ENCODE measurements at regions not wholly inside any gene's neighbourhood (a gene's known extent, or its start where the extent isn't known, plus 50 kb on each side); places are given as distances from the start of the nearest gene placed in this dataset.

- no peaks in the 10 kb centered on the region for H3K9me3 ChIP-seq (replicated peaks; ENCODE audit: control insufficient read depth, low read depth, low read length)
- no peaks in the 10 kb centered on the region for H3K36me3 ChIP-seq (ENCODE audit: control insufficient read depth, insufficient read depth, low read length)
- H3K4me3 ChIP-seq (ENCODE audit: low read length), result no peak overlapping the region
- no peaks in the 10 kb centered on the region for H3K27me3 ChIP-seq (ENCODE audit: control insufficient read depth, insufficient read depth, low read length)
- H3K27ac ChIP-seq (ENCODE audit: low read length), result no peak overlapping the region
- WGBS (ENCODE audit: insufficient coverage), result no CpG with 5 or more reads among the region's 1 CpG
- H3K4me1 ChIP-seq (ENCODE audit: control insufficient read depth, insufficient read depth, low read length), result no peaks in the 10 kb centered on the region
- DNase-seq, result no peak
Observed at GRCh38 chr2:220894069-220894468, 678.0 kb downstream of the EPHA4 start.

- no CpG with 5 or more reads among the region's 1 CpG for WGBS (ENCODE audit: insufficient coverage)
- DNase-seq, result no peak
- H3K27ac ChIP-seq (ENCODE audit: low read length), result no peak overlapping the region
- H3K9me3 ChIP-seq (replicated peaks; ENCODE audit: control insufficient read depth, low read depth, low read length), result no peaks in the 10 kb centered on the region
- no peak overlapping the region for H3K4me3 ChIP-seq (ENCODE audit: low read length)
- H3K27me3 ChIP-seq (ENCODE audit: control insufficient read depth, insufficient read depth, low read length), result no peaks in the 10 kb centered on the region
- H3K4me1 ChIP-seq (ENCODE audit: control insufficient read depth, insufficient read depth, low read length), result no peaks in the 10 kb centered on the region
- H3K36me3 ChIP-seq (ENCODE audit: control insufficient read depth, insufficient read depth, low read length), result no peaks in the 10 kb centered on the region
Observed at GRCh38 chr2:220899492-220899891, 672.6 kb downstream of the EPHA4 start.

GRCh38 chr2:220904015-220904414 lies 668.1 kb downstream of the EPHA4 start:
- H3K27me3 ChIP-seq (ENCODE audit: control insufficient read depth, insufficient read depth, low read length), result no peaks in the 10 kb centered on the region
- no peaks in the 10 kb centered on the region for H3K9me3 ChIP-seq (replicated peaks; ENCODE audit: control insufficient read depth, low read depth, low read length)
- H3K4me1 ChIP-seq (ENCODE audit: control insufficient read depth, insufficient read depth, low read length), result no peaks in the 10 kb centered on the region
- 100% methylated on average over 1 of the region's 2 CpGs for whole genome bisulfite sequencing (ENCODE audit: insufficient coverage)
- H3K27ac ChIP-seq (ENCODE audit: low read length), result no peak overlapping the region
- no peak for DNase-seq
- H3K36me3 ChIP-seq (ENCODE audit: control insufficient read depth, insufficient read depth, low read length), result no peaks in the 10 kb centered on the region
- H3K4me3 ChIP-seq (ENCODE audit: low read length), result no peak overlapping the region

GRCh38 chr2:220913384-220913783 lies 658.7 kb downstream of the EPHA4 start:
- H3K9me3 ChIP-seq (replicated peaks; ENCODE audit: control insufficient read depth, low read depth, low read length), result no peaks in the 10 kb centered on the region
- DNase-seq, result no peak
- H3K27ac ChIP-seq (ENCODE audit: low read length), result no peak overlapping the region
- no peaks in the 10 kb centered on the region for H3K4me1 ChIP-seq (ENCODE audit: control insufficient read depth, insufficient read depth, low read length)
- no peaks in the 10 kb centered on the region for H3K36me3 ChIP-seq (ENCODE audit: control insufficient read depth, insufficient read depth, low read length)
- H3K27me3 ChIP-seq (ENCODE audit: control insufficient read depth, insufficient read depth, low read length), result no peaks in the 10 kb centered on the region
- no peak overlapping the region for H3K4me3 ChIP-seq (ENCODE audit: low read length)

- 70% methylated on average over 2 of the region's 2 CpGs for WGBS (ENCODE audit: insufficient coverage)
- DNase-seq, result no peak
- H3K4me3 ChIP-seq (ENCODE audit: low read length), result no peak overlapping the region
Observed at GRCh38 chr2:220915092-220915623, 656.9 kb downstream of the EPHA4 start.

GRCh38 chr2:220916931-220917330 lies 655.2 kb downstream of the EPHA4 start:
- no CpG with 5 or more reads among the region's 4 CpGs for WGBS (ENCODE audit: insufficient coverage)
- DNase-seq, result no peak
- no peak overlapping the region for H3K4me3 ChIP-seq (ENCODE audit: low read length)
- H3K9me3 ChIP-seq (replicated peaks; ENCODE audit: control insufficient read depth, low read depth, low read length), result no peaks in the 10 kb centered on the region
- no peaks in the 10 kb centered on the region for H3K4me1 ChIP-seq (ENCODE audit: control insufficient read depth, insufficient read depth, low read length)
- no peaks in the 10 kb centered on the region for H3K27me3 ChIP-seq (ENCODE audit: control insufficient read depth, insufficient read depth, low read length)
- no peak overlapping the region for H3K27ac ChIP-seq (ENCODE audit: low read length)
- H3K36me3 ChIP-seq (ENCODE audit: control insufficient read depth, insufficient read depth, low read length), result no peaks in the 10 kb centered on the region

More at GRCh38 chr2:220915092-220915623, 656.9 kb downstream of the EPHA4 start:
- no peak overlapping the region for H3K27ac ChIP-seq (ENCODE audit: low read length)
- no peaks in the 10 kb centered on the region for H3K27me3 ChIP-seq (ENCODE audit: control insufficient read depth, insufficient read depth, low read length)
- H3K9me3 ChIP-seq (replicated peaks; ENCODE audit: control insufficient read depth, low read depth, low read length), result no peaks in the 10 kb centered on the region
- H3K4me1 ChIP-seq (ENCODE audit: control insufficient read depth, insufficient read depth, low read length), result no peaks in the 10 kb centered on the region
- H3K36me3 ChIP-seq (ENCODE audit: control insufficient read depth, insufficient read depth, low read length), result no peaks in the 10 kb centered on the region

GRCh38 chr2:220930271-220931076 lies 641.6 kb downstream of the EPHA4 start:
- Histone ChIP-seq H3K27me3 (ENCODE audit: control insufficient read depth, insufficient read depth, low read length) (no peaks in the 10 kb centered on the region), H3K9me3 (replicated peaks; ENCODE audit: control insufficient read depth, low read depth, low read length) (peaks cover 9% of the 10 kb centered on the region), H3K27ac (ENCODE audit: low read length) (no peak overlapping the region), H3K4me3 (ENCODE audit: low read length) (no peak overlapping the region), H3K4me1 (ENCODE audit: control insufficient read depth, insufficient read depth, low read length) (no peaks in the 10 kb centered on the region), H3K36me3 (ENCODE audit: control insufficient read depth, insufficient read depth, low read length) (no peaks in the 10 kb centered on the region)
- no CpG with 5 or more reads among the region's 2 CpGs for WGBS (ENCODE audit: insufficient coverage)
- peak; percentile 16 for DNase-seq

- H3K9me3 ChIP-seq (replicated peaks; ENCODE audit: control insufficient read depth, low read depth, low read length), result no peaks in the 10 kb centered on the region
- H3K4me3 ChIP-seq (ENCODE audit: low read length), result no peak overlapping the region
- H3K4me1 ChIP-seq (ENCODE audit: control insufficient read depth, insufficient read depth, low read length), result no peaks in the 10 kb centered on the region
- H3K36me3 ChIP-seq (ENCODE audit: control insufficient read depth, insufficient read depth, low read length), result no peaks in the 10 kb centered on the region
- H3K27ac ChIP-seq (ENCODE audit: low read length), result no peak overlapping the region
- H3K27me3 ChIP-seq (ENCODE audit: control insufficient read depth, insufficient read depth, low read length), result no peaks in the 10 kb centered on the region
- no peak for DNase-seq
Observed at GRCh38 chr2:220931491-220931890, 640.6 kb downstream of the EPHA4 start.

GRCh38 chr2:220932041-220932440 lies 640.1 kb downstream of the EPHA4 start:
- Histone ChIP-seq H3K27me3 (ENCODE audit: control insufficient read depth, insufficient read depth, low read length) (no peaks in the 10 kb centered on the region), H3K4me3 (ENCODE audit: low read length) (no peak overlapping the region), H3K9me3 (replicated peaks; ENCODE audit: control insufficient read depth, low read depth, low read length) (no peaks in the 10 kb centered on the region), H3K36me3 (ENCODE audit: control insufficient read depth, insufficient read depth, low read length) (no peaks in the 10 kb centered on the region), H3K27ac (ENCODE audit: low read length) (no peak overlapping the region), H3K4me1 (ENCODE audit: control insufficient read depth, insufficient read depth, low read length) (no peaks in the 10 kb centered on the region)
- DNase-seq, result no peak
- 78% methylated on average over 2 of the region's 3 CpGs for WGBS (ENCODE audit: insufficient coverage)

- Histone ChIP-seq H3K36me3 (ENCODE audit: control insufficient read depth, insufficient read depth, low read length) (no peaks in the 10 kb centered on the region), H3K4me3 (ENCODE audit: low read length) (no peak overlapping the region), H3K4me1 (ENCODE audit: control insufficient read depth, insufficient read depth, low read length) (no peaks in the 10 kb centered on the region), H3K27me3 (ENCODE audit: control insufficient read depth, insufficient read depth, low read length) (no peaks in the 10 kb centered on the region), H3K27ac (ENCODE audit: low read length) (no peak overlapping the region), H3K9me3 (replicated peaks; ENCODE audit: control insufficient read depth, low read depth, low read length) (no peaks in the 10 kb centered on the region)
- WGBS (ENCODE audit: insufficient coverage), result 90% methylated on average over 3 of the region's 8 CpGs
- DNase-seq, result no peak
Observed at GRCh38 chr2:220935789-220936321, 636.2 kb downstream of the EPHA4 start.

Data from muscle of leg (tissue), 3 donors.